PC-9 (cell line): ENCODE measurements at regions not wholly inside any gene's neighbourhood (a gene's known extent, or its start where the extent isn't known, plus 50 kb on each side); places are given as distances from the start of the nearest gene placed in this dataset.

ENCODE experiments used
- BruUV-seq: library from RNA; stranded (reverse); fragments of 400-500 nt; replicated peaks from 2 replicates; lab custom pipeline; 2021; lab: Mats Ljungman, UMichigan
- CTCF ChIA-PET: fragments of 300-600 bp; sonication (Branson Sonifier 250); formaldehyde crosslinking; loops from one replicate; lab custom pipeline; 2022; ENCODE audit warnings: antibody characterized with exemption; lab: Charles Lee
- POLR2A ChIA-PET: fragments of 300-600 bp; sonication (Branson Sonifier 250); formaldehyde crosslinking; loops from one replicate; lab custom pipeline; 2022; ENCODE audit warnings: antibody characterized with exemption; ENCODE audit not compliant: unreplicated experiment; lab: Charles Lee
- DNase-seq, 2 experiments: peaks; one replicate each; pipeline versions ENCODE4 v3.0.0 to v3.0.0-alpha.2; 2015 to 2022; ENCODE audit warnings: mixed read lengths in 1 of 2
- H2AFZ ChIP-seq: fragments of 200-600 bp; sonication (generic); 2 replicates; pipeline ENCODE4 v1.8.1; 2017; ENCODE audit warnings: antibody characterized with exemption
- H3F3A ChIP-seq: fragments of 200-600 bp; sonication (generic); 2 replicates; pipeline ENCODE4 v1.8.1; 2017; ENCODE audit warnings: antibody characterized with exemption, mild to moderate bottlenecking, low read depth; ENCODE audit not compliant: insufficient read depth
- H3K27ac ChIP-seq: fragments of 200-600 bp; sonication (generic); 2 replicates; pipeline ENCODE4 v1.6.1; 2016; ENCODE audit warnings: mixed run types
- H3K27me3 ChIP-seq: fragments of 200-600 bp; sonication (generic); 2 replicates; pipeline ENCODE4 v1.6.1; 2016; ENCODE audit warnings: low read depth, mixed run types; ENCODE audit not compliant: insufficient read depth
- H3K36me3 ChIP-seq: fragments of 200-600 bp; sonication (generic); 2 replicates; pipeline ENCODE4 v1.6.1; 2016; ENCODE audit warnings: low read depth, mixed run types
- H3K4me1 ChIP-seq: fragments of 200-600 bp; sonication (generic); replicated peaks from 2 replicates; pipeline ENCODE4 v1.6.1; 2016; ENCODE audit warnings: mixed run types; ENCODE audit not compliant: insufficient read depth
- H3K4me2 ChIP-seq: fragments of 200-600 bp; sonication (generic); 2 replicates; pipeline ENCODE4 v1.6.1; 2017; ENCODE audit warnings: mixed run types
- H3K4me3 ChIP-seq: fragments of 200-600 bp; sonication (generic); 2 replicates; pipeline ENCODE4 v1.6.1; 2016; ENCODE audit warnings: mixed run types
- H3K79me2 ChIP-seq: fragments of 200-600 bp; sonication (generic); 2 replicates; pipeline ENCODE4 v1.6.1; 2017; ENCODE audit warnings: low read depth, mixed run types
- H3K9me2 ChIP-seq: fragments of 200-600 bp; sonication (generic); 2 replicates; pipeline ENCODE4 v1.8.1; 2017; ENCODE audit warnings: mild to moderate bottlenecking; ENCODE audit not compliant: insufficient read depth
- H3K9me3 ChIP-seq: fragments of 200-600 bp; sonication (generic); 2 replicates; pipeline ENCODE4 v1.8.1; 2016; ENCODE audit warnings: low read depth; ENCODE audit not compliant: insufficient read depth
- H4K20me1 ChIP-seq: fragments of 200-600 bp; sonication (generic); 2 replicates; pipeline ENCODE4 v1.8.1; 2017; ENCODE audit not compliant: insufficient read depth
- CTCF ChIP-seq: fragments of 200-600 bp; sonication (generic); conservative IDR thresholded peaks from 2 replicates; pipeline ENCODE4 v1.6.1; 2017; ENCODE audit warnings: mixed run types, antibody characterized with exemption, mild to moderate bottlenecking, moderate library complexity
- EZH2 ChIP-seq: fragments of 200-600 bp; sonication (generic); IDR thresholded peaks from 2 replicates; pipeline ENCODE4 v1.8.0; 2017; ENCODE audit warnings: antibody characterized with exemption, low read depth
- intact Hi-C: fragments of 100-400 bp; cut with micrococcal nuclease; formaldehyde crosslinking; loops from one replicate; pipeline ENCODE4 v1.10.0; 2022; ENCODE audit not compliant: unreplicated experiment

GRCh38 chr12:115044073-115044472 lies 360.1 kb upstream of the TBX3 start:
- intact Hi-C loops = no loop called here
- peaks cover 10% of the 10 kb centered on the region for H3K27me3 ChIP-seq
- no peaks in the 10 kb centered on the region for H3K9me3 ChIP-seq
- peak overlapping the region; percentile 39; the same call in 1 of the 2 replicates for H3K4me3 ChIP-seq
- no peaks in the 10 kb centered on the region for H4K20me1 ChIP-seq
- no peaks in the 10 kb centered on the region for H3K4me1 ChIP-seq
- no peaks in the 10 kb centered on the region for H3K79me2 ChIP-seq
- ChIA-PET POLR2A (no interaction called here), CTCF (no interaction called here)
- no peak for TF ChIP-seq EZH2
- no peak for TF ChIP-seq CTCF
- H3K4me2 ChIP-seq = peak overlapping the region; percentile 31; the same call in 1 of the 2 replicates
- no peaks in the 10 kb centered on the region for H3F3A ChIP-seq
- DNase-seq = no peak
- no peak overlapping the region for H3K27ac ChIP-seq
- H3K36me3 ChIP-seq = no peaks in the 10 kb centered on the region
- no TSS peak for BruUV-seq
- no peaks in the 10 kb centered on the region for H3K9me2 ChIP-seq
- peak overlapping the region; percentile 19; the same call in 1 of the 2 replicates for H2AFZ ChIP-seq

- POLR2A ChIA-PET = no interaction called here
- H3K9me3 ChIP-seq = no peaks in the 10 kb centered on the region
- no peak overlapping the region for H3K27ac ChIP-seq
- no peaks in the 10 kb centered on the region for H3K4me1 ChIP-seq
- no peak overlapping the region for H3K4me3 ChIP-seq
- no peaks in the 10 kb centered on the region for H4K20me1 ChIP-seq
- H2AFZ ChIP-seq = no peak overlapping the region
- no peaks in the 10 kb centered on the region for H3K36me3 ChIP-seq
- no peaks in the 10 kb centered on the region for H3K9me2 ChIP-seq
- no peak overlapping the region for H3K4me2 ChIP-seq
- no peaks in the 10 kb centered on the region for H3K79me2 ChIP-seq
- intact Hi-C loops = no loop called here
- TF ChIP-seq CTCF = no peak
- TF ChIP-seq EZH2 = no peak
- peaks cover 10% of the 10 kb centered on the region for H3K27me3 ChIP-seq
- H3F3A ChIP-seq = no peaks in the 10 kb centered on the region
- BruUV-seq = no TSS peak
- CTCF ChIA-PET = no interaction called here
- no peak for DNase-seq
Observed at GRCh38 chr12:115043079-115043478, 359.1 kb upstream of the TBX3 start.

- no peaks in the 10 kb centered on the region for H3K4me1 ChIP-seq
- ChIA-PET CTCF (no interaction called here), POLR2A (no interaction called here)
- H3K4me3 ChIP-seq = no peak overlapping the region
- no peaks in the 10 kb centered on the region for H3K79me2 ChIP-seq
- no peak for DNase-seq
- H3K27me3 ChIP-seq = peaks cover 10% of the 10 kb centered on the region
- no peaks in the 10 kb centered on the region for H3K9me3 ChIP-seq
- H3K9me2 ChIP-seq = no peaks in the 10 kb centered on the region
- H3K4me2 ChIP-seq = no peak overlapping the region
- H2AFZ ChIP-seq = no peak overlapping the region
- H3K36me3 ChIP-seq = no peaks in the 10 kb centered on the region
- TF ChIP-seq CTCF (no peak), EZH2 (no peak)
- intact Hi-C loops = no loop called here
- H4K20me1 ChIP-seq = no peaks in the 10 kb centered on the region
- no peaks in the 10 kb centered on the region for H3F3A ChIP-seq
- H3K27ac ChIP-seq = no peak overlapping the region
- BruUV-seq = no TSS peak
Observed at GRCh38 chr12:115042341-115042740, 358.4 kb upstream of the TBX3 start.
